ENCODE measurements at regions not wholly inside any gene's neighbourhood (a gene's known extent, or its start where the extent isn't known, plus 50 kb on each side); places are given as distances from the start of the nearest gene placed in this dataset.

DNA sequence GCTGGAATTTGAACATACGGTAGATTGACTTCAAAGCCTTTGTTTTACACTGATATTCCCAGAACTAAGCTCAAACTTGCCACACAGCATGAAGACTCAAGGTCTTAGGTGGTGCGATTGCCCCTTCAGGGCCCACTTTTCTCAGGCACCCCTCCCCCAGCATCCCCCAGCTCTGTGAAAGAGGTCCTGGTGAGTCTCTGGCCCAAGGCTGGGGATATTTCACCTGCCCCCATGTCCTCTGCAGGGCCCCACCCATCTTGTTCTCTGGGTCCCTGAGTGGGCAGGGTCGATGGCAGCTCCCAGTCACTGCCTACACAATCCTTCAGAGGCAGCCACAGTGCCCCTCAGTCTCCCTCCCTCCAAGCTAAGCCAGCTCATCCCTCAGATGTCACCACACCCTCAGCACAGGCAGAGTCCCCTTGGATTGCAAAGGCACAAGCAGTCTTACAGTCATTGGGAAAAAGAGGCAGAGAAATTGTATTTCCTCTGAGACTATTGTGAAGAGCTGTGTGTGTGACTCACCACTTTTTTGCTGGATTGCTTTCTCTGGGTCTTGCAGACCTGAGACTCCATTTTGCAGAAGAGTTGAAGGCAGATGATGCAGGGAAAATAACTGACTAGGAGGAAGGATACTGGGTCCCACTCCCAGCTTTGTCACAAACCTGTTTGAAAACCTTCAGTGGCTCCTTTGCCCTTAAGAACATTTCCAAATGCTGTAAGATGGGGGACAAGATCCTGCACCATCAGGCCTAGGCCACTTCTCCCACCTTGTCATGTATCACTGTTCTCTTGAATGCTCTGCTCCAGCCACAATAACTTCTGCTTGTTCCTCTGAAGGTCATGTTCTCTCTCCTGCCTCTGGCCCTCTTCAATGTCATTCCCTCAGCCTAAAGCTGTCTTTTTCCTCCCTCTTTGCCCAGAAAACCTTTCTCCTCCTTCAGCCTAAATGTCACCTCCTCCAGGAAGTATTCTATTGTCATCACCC, 119.1 kb upstream of the GRIK3 start:
- DNase-seq (ENCODE audit: low spot score) = no peak
- in situ Hi-C loops (cut with HindIII; ENCODE audit: low sequenced_read_pairs) = no loop called here

DNA sequence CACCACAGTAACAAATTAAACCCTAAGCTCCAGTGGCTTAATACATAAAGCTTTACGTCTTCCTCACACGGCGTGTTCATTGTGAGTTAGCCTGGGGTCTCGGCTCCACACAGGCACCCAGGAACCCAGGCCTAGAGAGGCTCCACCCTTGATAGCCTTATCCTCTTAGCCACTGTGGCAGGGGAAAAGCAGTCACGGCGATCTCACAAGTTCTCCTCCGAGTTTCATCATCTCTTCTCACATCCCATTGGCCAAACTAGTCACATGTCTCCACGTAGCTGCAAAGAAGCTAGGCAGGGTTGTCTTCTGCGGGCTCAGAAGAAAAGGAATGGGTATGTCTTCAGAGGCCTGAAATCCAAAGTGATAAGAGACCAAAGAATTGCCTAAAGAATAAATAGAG, 122.3 kb upstream of the GRIK3 start:
- in situ Hi-C loops (cut with HindIII; ENCODE audit: low sequenced_read_pairs) = no loop called here
- DNase-seq (ENCODE audit: low spot score) = no peak

DNA sequence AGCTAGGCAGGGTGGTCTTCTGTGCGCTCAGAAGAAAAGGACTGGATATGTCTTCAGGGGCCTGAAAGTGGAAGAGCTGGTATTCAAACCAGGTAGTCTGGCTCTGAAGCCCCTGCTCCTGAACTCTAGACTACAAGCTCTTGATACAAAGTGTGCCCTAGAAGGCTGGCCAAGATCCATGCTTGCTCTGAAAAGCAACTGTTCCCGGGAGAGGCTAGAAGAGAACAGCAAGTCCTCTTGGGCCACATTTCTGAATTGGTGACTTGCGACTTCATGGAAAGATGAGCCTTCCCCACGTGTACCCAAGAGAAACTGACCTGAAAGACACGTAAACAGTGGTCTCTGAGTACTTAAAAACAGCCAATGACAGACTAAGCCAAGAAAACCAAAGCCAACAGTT, 123.3 kb upstream of the GRIK3 start:
- DNase-seq (ENCODE audit: low spot score) = no peak
- in situ Hi-C loops (cut with HindIII; ENCODE audit: low sequenced_read_pairs) = no loop called here

DNA sequence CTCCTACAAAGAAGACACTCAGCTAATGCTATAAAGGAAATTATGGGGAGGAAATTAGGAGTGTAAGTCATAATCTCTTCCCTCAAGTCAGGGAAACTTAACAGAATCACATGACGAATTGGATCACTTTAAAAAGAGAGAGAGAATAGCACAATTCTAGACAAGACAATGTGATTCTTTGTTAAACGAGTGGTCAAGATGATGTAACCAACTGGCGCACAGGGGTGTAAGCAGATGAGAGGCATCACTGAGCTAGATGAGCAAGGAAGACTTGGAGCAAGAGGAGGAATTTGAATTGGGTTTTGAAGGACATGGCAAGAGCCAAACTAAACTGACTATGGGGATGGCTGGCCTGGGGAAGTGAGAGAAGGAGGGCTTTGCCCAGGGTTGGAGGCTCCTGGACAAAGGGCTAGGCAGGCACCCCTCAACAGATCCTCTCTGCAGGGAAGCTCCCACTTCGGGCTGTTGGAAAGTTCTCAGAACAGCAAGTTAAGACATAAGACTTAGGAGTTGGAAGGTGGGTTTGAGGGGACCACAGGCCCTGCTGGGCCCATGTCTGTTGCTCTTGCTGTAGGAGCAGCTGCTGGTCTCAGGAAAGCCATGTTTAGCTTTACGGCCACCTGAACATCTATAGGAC, 123.9 kb upstream of the GRIK3 start:
- DNase-seq (ENCODE audit: low spot score) = no peak
- in situ Hi-C loops (cut with HindIII; ENCODE audit: low sequenced_read_pairs) = no loop called here

DNA sequence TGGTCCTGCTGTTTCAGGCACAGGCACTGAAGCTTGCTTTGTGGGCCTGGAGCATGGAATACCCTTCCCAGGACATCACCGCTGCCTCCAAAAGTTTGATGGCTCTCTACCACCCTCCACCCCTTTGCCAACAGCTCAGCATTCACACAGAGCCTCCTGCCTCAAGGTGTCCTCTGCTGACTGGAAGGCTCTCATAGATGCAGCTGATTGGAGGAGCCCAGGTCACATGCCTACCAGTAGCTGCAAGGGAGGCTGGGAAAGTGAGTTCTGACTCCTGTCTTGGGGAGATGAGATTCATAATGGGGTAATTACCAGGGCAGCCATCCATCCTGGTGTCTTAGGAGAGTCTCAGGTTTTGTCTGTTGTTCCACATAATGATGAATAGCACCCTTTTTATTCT, 124.8 kb upstream of the GRIK3 start:
- DNase-seq (ENCODE audit: low spot score) = no peak
- in situ Hi-C loops (cut with HindIII; ENCODE audit: low sequenced_read_pairs) = no loop called here

DNA sequence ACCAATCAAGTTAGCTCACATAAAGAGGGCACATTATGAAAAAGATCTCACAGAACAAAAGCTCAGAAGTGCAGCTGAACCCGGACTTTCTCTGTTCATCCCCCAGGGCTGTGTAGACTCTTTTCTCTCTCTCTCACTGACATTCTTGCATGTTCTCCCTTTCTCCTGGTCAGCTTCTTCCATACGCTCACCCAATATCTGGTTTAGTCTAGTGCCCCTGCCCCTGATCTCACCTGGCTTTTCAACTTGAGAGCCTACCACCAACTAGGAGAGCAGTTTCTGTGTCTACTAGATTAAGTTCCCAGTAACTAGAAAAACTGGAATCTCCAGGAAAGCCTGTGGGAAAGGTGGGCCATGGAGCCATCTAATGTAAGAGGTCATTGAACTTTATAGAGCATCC, 126.9 kb upstream of the GRIK3 start:
- in situ Hi-C loops (cut with HindIII; ENCODE audit: low sequenced_read_pairs) = no loop called here
- DNase-seq (ENCODE audit: low spot score) = no peak

DNA sequence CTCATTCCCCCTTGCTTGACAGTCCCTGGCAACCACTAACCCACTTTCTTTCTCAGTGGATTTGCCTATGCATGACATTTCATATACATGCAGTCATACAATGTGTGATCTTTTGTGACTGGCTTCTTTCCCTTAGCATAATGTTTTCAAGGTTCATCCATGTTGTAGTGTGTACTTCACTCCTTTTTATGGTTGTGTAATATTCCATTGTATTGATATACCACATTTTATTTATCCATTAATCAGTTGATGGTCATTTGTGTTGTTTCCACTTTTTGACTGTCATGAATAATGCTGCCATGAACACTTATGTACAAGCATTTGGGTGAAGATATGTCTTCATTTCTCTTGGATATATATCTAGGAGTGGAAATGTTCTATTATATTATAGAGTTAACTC, 127.7 kb upstream of the GRIK3 start:
- in situ Hi-C loops (cut with HindIII; ENCODE audit: low sequenced_read_pairs) = no loop called here
- no peak for DNase-seq (ENCODE audit: low spot score)

DNA sequence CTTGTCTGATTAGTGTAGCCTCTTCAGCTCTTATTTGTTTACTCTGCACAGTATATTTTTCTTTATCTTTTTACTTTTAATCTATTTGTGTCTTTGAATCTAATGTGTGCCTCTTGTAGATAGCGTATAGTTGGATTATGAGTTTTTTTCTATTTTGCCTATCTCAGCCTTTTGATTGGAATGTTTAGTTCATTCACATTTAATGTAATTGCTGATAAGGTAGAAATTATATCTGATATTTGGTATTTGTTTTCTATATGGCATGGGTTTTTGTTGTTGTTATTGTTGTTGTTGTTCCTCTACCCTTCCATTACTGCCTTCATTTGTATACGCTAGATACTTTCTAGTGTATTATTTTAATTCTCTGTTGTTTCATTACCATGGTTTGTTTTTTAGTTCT, 131.7 kb upstream of the GRIK3 start:
- DNase-seq (ENCODE audit: low spot score) = no peak
- in situ Hi-C loops (cut with HindIII; ENCODE audit: low sequenced_read_pairs) = no loop called here

DNA sequence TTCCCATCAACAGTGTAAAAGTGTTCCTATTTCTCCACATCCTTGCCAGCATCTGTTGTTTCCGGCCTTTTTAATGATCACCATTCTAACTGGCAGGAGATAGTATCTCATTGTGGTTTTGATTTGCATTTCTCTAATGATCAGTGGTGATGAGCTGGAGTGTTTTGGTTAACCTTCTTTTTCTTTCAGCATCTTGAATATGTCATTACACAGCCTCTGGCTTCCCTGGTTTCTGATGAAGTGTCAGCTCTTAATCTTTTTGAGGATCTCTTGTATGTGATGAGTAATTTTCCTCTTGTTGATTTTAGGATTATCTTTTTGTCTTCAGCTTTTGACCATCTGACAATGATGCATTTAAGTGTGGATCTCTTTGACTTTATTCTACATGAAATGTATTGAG, 133.2 kb upstream of the GRIK3 start:
- in situ Hi-C loops (cut with HindIII; ENCODE audit: low sequenced_read_pairs) = no loop called here
- no peak for DNase-seq (ENCODE audit: low spot score)

DNA sequence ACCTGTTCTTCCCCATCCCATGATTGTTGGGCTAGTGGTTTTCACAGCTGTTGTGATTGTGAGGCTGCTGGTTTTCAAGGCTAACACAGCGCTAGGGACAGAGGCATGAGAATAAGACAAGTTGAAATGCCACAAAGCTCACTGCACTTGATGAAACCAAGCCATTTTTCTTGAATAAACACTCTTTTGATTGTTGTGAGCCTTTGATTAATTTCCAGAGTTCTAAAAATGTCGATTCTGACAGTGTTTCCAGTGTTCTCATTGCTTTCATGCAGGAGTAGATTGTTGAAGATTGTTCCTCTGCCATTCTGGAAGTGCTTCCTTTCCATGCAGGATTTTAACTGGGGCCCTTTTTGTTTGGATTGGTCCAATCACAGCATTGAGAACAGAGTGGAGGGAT, 134.9 kb upstream of the GRIK3 start:
- no peak for DNase-seq (ENCODE audit: low spot score)
- in situ Hi-C loops (cut with HindIII; ENCODE audit: low sequenced_read_pairs) = no loop called here

DNA sequence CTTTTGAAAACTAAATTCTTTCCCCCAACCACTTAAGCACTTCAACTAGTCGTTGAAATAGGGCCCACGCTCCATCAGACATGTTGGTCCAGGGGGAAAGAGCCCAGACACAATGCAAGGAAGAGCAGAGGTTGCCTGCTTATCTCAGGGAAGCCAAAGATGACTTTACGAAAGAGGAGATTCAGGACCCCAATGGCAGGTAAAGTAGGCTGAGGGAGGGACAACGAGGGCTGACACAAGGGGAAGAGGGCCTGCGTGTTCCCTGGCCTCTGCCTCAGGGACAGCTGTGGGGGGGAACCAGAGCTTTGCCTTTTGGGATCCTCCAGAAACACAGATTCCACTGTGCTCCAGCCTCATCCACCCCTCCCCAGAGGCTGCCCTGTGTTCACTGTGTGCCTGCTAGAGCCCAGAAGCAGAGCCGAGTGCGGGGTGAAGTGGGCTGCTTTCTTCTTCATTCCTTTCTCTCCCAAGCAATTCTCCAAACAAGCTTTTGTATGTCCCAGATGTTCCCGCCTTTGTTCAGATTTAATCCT, 135.5 kb upstream of the GRIK3 start:
- no peak for DNase-seq (ENCODE audit: low spot score)
- in situ Hi-C loops (cut with HindIII; ENCODE audit: low sequenced_read_pairs) = no loop called here

DNA sequence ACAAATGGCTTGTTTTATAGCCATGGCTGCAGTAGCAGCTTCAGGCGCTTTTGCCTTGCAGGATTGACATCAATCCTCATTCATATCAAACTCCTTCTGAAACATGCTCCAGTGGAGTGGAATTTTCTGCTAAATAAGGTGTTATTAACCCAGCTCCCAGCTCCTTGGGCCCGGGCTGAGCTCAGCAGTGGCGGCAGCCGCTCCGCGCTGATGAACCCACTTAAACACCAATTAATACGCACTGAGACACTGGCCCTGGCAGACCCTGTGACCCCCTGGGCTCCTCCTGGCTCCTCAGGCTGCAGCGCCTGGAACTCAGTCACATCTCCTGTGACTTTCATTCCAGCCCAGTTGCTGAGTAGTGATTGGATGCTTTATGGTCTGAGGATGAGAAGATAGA, 137.4 kb upstream of the GRIK3 start:
- DNase-seq (ENCODE audit: low spot score) = no peak
- in situ Hi-C loops (cut with HindIII; ENCODE audit: low sequenced_read_pairs) = no loop called here

DNA sequence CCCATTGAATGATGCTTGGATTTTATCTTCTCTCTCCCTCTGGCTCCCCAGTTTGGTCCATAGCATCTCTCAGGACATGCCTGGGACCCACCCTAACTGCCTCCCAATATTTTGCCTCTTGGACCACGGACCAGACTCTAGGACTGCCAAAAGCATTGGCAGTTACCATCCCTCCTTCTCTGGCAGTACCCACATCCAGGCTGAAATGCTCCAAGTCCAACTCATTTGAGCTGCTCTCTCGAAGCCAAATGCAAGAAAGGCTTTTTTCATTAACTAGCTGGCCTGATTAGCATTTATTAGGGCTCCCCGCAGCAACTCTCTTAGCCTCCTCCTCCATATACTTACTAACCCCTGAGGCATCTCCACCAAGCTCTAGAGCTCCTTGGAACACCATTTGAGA, 140.0 kb upstream of the GRIK3 start:
- DNase-seq (ENCODE audit: low spot score) = peak; percentile 2
- in situ Hi-C loops (cut with HindIII; ENCODE audit: low sequenced_read_pairs) = no loop called here

DNA sequence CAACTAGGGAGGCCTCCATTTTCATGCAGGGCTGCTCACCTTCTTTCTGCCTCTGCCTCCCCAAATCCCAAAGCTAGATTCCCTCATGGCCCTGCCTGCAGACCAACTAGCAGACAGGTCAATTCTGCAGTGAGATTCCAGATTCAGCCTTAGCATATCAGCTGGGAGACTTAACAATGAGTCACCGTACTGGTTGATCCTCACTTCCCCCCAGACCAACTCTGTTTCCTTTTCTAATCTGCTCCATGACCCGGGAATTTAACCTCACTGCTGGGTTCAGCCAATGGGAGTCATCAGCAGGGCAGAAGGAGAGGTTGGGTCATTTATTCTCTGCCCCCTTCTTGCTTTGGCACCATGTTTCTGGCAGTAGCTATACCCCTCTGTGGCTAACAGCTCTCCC, 140.6 kb upstream of the GRIK3 start:
- no peak for DNase-seq (ENCODE audit: low spot score)
- in situ Hi-C loops (cut with HindIII; ENCODE audit: low sequenced_read_pairs) = no loop called here

DNA sequence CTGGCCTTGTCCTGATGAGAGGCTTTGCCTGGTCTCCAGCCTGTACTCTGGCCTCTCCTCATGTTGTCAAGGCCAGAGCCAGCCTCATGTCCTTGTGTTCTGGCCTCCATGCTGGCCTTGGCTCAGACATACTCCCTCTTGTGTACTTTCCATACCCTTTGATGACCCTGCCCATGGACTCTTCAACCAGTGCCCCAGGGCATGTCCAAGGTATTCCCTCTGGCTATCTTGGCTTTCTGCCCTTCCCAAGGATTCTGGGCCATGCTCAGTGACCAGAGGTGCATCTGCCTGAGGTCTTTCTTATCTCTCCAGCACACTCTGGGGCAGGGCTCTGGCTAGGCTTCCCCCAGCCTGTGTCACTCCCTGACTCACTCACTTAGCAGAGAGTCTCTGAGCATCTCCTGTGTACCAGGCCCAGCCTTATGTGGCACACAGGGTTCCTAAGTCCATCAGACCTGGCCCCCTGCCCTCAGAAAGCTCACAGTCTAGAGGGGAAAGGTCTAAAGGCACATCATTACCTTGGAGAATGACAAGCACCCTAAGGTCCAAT, 141.4 kb upstream of the GRIK3 start:
- DNase-seq (ENCODE audit: low spot score) = no peak
- in situ Hi-C loops (cut with HindIII; ENCODE audit: low sequenced_read_pairs) = no loop called here

DNA sequence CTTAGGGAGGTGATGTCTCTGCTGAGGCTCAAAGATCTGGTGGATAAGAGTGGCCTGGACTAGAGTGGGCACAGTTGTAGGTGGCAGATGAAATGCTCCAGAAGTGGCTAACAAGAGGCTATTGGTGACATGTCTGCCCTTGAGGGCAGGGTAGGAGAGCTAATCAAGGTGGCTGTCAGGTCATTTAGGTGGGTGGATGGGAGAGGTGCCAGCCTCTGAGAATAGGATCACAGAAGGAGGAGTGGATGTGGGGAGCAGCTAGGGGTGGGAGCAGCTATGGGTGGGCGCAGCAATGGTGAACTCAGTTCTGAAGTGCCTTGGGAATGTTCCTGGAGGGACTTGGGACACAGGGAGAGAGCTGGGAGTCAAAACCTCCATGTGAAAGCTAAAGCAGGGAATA, 142.0 kb upstream of the GRIK3 start:
- DNase-seq (ENCODE audit: low spot score) = no peak
- in situ Hi-C loops (cut with HindIII; ENCODE audit: low sequenced_read_pairs) = no loop called here

DNA sequence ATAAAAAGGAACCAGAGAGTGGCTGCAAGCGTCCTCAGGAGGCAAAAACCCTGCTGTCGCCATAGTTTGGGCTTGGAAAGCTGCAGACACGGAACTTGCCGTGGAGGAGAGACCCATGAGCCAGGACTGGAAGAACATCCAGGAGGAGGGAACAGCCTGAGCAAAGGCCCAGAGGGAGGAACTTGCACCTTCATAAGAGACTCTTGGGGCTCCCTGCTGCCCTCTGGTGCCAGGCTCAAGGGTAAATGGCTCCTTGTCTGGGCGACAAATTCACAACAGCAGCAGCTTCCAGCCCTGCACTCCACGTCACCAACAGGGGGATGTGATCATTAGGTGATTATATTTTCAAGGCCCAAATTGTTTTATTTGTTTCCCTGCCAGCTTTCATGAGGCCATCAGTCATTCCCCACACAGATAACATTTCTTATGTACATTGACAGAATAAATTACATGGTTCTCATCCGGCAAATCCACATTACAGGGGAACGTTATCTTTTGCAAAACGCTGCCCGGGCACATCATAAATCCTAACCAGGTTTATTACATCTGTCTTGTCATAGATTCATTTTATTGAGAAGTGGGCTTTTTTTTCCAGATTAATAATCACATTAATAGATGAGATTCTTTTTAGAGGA, 143.0 kb upstream of the GRIK3 start:
- peak; percentile 15 for DNase-seq (ENCODE audit: low spot score)
- in situ Hi-C loops (cut with HindIII; ENCODE audit: low sequenced_read_pairs) = no loop called here

DNA sequence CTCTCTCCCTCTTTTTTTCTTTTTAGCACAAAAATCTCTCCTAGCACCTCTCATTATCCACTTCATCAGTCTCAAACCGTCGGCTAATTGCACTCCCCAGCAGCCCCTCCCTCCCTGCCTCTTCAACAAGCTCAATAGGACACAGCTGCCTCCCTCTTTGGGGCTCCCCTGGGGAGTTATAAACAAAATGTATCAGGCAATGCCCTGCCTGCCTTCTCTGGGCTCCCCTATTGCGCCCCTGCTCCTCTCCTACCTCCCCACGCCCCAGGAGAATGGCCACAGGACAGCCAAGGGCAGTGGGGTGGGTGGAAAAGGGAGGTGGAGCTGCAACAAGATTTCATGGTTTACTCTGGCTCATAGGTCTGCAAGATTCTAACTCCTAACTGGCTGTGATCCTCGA, 147.1 kb upstream of the GRIK3 start:
- DNase-seq (ENCODE audit: low spot score) = no peak
- in situ Hi-C loops (cut with HindIII; ENCODE audit: low sequenced_read_pairs) = no loop called here

DNA sequence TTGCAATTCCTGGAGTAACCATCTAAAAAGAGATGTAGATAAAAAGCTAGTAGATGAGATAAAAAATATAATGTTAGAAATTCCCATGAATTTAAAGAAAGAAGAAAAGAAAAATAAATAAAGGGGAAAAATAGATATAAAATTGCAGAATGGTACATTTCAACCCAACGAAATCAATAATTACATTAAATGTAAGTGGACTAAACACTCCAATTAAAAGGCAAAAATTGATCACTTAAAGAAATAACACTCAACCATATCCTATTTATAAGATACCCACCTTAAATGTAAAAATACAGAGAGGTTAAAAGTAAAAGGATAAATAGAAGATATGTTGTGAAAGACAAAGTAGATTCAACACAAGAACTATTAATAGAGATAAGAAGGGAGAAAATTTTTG, 150.5 kb upstream of the GRIK3 start:
- DNase-seq (ENCODE audit: low spot score) = no peak
- in situ Hi-C loops (cut with HindIII; ENCODE audit: low sequenced_read_pairs) = no loop called here

DNA sequence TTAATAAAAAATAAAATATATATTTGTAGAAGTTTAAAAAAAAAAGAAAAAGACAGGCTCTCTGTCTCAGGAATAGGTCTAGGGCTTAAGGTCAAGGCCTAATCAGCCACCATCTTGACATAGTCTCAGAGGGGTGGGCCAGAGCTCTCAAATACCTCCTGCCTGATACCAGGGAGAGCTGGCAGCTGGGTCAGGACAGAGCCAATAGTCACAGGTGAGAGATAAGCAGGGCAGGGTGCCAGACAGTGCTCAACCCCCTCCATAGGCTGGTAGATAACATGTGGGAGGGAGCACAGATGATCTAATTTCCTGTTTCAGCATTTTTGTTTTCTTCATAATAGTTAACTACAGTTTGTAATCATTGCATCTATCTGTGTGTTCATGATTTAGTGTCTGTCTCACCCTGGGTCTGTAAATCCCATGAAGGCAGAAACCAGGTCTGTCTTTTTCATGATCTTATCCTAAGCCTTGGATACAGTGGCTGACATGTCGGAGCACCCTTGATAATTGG, 152.0 kb upstream of the GRIK3 start:
- no peak for DNase-seq (ENCODE audit: low spot score)
- in situ Hi-C loops (cut with HindIII; ENCODE audit: low sequenced_read_pairs) = no loop called here
